ENCODE measurements at regions not wholly inside any gene's neighbourhood (a gene's known extent, or its start where the extent isn't known, plus 50 kb on each side); places are given as distances from the start of the nearest gene placed in this dataset.

DNA sequence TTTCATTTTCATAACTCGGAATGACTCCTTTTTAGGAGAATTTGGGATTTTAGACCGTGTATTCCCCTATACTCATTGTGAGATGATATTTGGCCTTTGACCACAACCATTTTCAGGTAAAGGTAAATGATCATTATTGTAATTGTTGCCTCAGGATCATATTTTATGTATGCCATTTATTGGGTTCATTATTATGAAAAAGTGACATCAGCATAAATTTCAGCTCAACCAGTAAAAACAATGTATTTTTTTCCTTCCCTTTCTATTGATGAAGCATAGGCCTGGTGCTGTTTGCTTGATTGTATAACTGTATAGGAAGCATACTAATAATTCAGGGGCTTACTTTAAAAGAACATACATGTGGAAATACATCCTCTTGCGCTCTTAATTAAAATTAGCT is 832.9 kb upstream of the FANCL start:
- no peaks in the 10 kb centered on the region for H3K36me3 ChIP-seq (ENCODE audit: insufficient read depth, low read length)
- no peaks in the 10 kb centered on the region for H3K9me3 ChIP-seq (ENCODE audit: low read length)
- H3K27me3 ChIP-seq (ENCODE audit: control insufficient read depth in 1 of 2, insufficient read depth in 2 of 2, low read length in 2 of 2): no peaks in the 10 kb centered on the region
- H3K4me1 ChIP-seq (ENCODE audit: insufficient read depth, low read length): peaks cover 3% of the 10 kb centered on the region
- H3K4me3 ChIP-seq (ENCODE audit: low read depth in 1 of 2, low read length in 2 of 2): no peak overlapping the region
- H3K27ac ChIP-seq (ENCODE audit: low read depth, low read length): no peak overlapping the region
- no peak overlapping the region for H3K9ac ChIP-seq (ENCODE audit: low read length)

DNA sequence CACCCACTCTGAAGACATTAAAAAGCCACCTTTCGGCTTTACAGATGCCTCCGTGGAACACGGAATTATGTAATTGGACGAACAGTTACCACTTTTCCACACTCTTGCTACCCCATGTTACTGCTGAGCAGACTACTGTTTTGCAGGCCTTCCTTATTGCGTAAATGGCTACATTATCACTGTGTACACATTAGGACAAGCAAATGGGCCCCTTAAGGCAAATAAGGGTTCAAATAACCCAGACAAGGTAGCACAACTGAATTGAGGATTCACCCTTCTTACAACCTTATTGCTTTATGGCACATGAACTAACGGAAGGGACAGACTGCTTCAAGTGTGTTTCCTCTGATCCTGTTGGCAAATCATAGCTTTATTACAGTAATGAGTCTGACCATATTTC is 832.2 kb upstream of the FANCL start:
- no peak overlapping the region for H3K4me3 ChIP-seq (ENCODE audit: low read depth in 1 of 2, low read length in 2 of 2)
- peaks cover 11% of the 10 kb centered on the region for H3K4me1 ChIP-seq (ENCODE audit: insufficient read depth, low read length)

DNA sequence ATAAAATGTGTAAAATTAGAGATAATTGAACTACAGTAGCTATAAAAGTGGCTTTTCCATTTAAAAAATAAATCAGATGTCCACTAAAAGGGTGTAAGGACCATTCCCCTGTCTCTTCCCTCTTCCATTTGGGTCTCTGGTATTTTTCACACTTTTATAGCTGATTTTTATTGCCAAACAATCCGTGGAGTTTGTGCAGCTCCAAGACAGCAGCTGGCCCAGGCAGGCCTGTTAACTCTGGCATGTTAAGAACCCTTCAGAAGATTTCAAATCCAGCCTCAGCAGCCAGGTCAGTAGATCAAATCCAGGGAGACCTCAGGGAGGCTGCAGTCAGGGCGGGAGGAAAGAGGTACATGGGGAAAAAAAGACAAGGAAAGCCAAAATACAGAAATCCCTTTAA is 827.1 kb upstream of the FANCL start:
- peaks cover 8% of the 10 kb centered on the region for H3K4me1 ChIP-seq (ENCODE audit: insufficient read depth, low read length)
- H3K4me3 ChIP-seq (ENCODE audit: low read depth in 1 of 2, low read length in 2 of 2): no peak overlapping the region
- H3K9me3 ChIP-seq (ENCODE audit: low read length): no peaks in the 10 kb centered on the region
- H3K9ac ChIP-seq (ENCODE audit: low read length): no peak overlapping the region
- H3K36me3 ChIP-seq (ENCODE audit: insufficient read depth, low read length): no peaks in the 10 kb centered on the region
- no peaks in the 10 kb centered on the region for H3K27me3 ChIP-seq (ENCODE audit: control insufficient read depth in 1 of 2, insufficient read depth in 2 of 2, low read length in 2 of 2)
- no peak overlapping the region for H3K27ac ChIP-seq (ENCODE audit: low read depth, low read length)

More for the DNA sequence above, 832.2 kb upstream of the FANCL start:
- Histone ChIP-seq H3K9me3 (ENCODE audit: low read length) (no peaks in the 10 kb centered on the region), H3K9ac (ENCODE audit: low read length) (no peak overlapping the region), H3K27me3 (ENCODE audit: control insufficient read depth in 1 of 2, insufficient read depth in 2 of 2, low read length in 2 of 2) (no peaks in the 10 kb centered on the region), H3K36me3 (ENCODE audit: insufficient read depth, low read length) (no peaks in the 10 kb centered on the region), H3K27ac (ENCODE audit: low read depth, low read length) (no peak overlapping the region)

DNA sequence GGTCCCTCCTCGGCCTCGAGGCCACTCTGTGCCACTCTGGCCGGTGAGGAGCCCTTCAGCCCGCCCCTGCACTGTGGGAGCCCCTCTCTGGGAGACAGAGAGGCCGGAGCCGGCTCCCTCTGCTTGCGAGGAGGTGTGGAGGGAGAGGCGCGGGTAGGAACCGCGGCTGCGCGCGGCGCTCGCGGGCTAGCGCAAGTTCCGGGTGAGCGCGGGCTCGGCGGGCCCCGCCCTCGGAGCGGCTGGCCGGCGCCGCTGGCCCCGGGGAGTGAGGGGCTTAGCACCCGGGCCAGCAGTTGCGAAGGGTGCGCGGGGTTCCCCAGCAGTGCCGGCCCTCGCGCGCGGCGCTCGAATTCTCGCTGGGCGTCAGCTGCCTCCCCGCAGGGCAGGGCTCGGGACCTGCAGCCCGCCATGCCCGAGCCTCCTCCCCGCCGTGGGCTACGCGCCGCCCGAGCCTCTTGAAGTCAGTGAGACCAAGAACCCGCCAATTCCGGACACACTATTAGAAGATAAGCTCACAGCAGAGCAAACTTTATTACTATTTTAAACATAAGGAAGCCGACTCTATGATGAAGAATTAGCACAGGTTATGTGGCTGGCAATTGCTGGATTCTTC is 825.8 kb upstream of the FANCL start:
- no peaks in the 10 kb centered on the region for H3K36me3 ChIP-seq (ENCODE audit: insufficient read depth, low read length)
- no peaks in the 10 kb centered on the region for H3K9me3 ChIP-seq (ENCODE audit: low read length)
- no peak overlapping the region for H3K9ac ChIP-seq (ENCODE audit: low read length)
- H3K27me3 ChIP-seq (ENCODE audit: control insufficient read depth in 1 of 2, insufficient read depth in 2 of 2, low read length in 2 of 2): no peaks in the 10 kb centered on the region
- peaks cover 8% of the 10 kb centered on the region for H3K4me1 ChIP-seq (ENCODE audit: insufficient read depth, low read length)
- H3K4me3 ChIP-seq (ENCODE audit: low read depth in 1 of 2, low read length in 2 of 2): no peak overlapping the region
- no peak overlapping the region for H3K27ac ChIP-seq (ENCODE audit: low read depth, low read length)

DNA sequence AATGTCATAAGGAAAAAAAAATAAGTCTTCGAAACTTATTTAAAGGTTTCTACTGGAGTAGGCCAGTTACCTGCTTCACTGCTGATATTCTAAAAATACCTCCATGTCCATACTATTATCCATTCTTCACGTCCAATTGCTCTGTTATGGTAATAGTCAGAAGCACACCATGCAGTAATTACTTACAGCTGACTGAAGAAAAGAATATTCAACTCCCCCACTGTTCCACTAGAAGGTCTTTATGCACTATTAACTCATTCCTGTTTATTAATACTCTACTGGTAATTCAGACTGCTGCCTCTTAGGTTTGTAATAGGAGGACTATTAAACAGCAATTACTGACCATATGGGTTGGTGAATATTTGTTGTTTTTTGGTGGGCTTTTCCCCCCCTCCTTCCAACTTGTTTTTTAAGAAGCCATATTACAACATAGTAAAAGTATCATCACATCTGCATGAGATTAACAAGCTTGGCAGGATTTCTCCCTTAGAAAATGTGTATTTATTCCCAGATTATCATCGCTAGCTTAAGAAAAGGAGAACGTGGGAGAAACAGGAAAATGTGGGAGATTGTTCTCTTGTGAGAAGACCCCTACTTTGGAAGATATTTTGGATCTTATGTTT is 806.4 kb upstream of the FANCL start:
- H3K27me3 ChIP-seq (ENCODE audit: control insufficient read depth in 1 of 2, insufficient read depth in 2 of 2, low read length in 2 of 2): no peaks in the 10 kb centered on the region
- no peaks in the 10 kb centered on the region for H3K4me1 ChIP-seq (ENCODE audit: insufficient read depth, low read length)
- no peaks in the 10 kb centered on the region for H3K9me3 ChIP-seq (ENCODE audit: low read length)
- H3K4me3 ChIP-seq (ENCODE audit: low read depth in 1 of 2, low read length in 2 of 2): no peak overlapping the region
- H3K9ac ChIP-seq (ENCODE audit: low read length): no peak overlapping the region
- no peak overlapping the region for H3K27ac ChIP-seq (ENCODE audit: low read depth, low read length)
- no peaks in the 10 kb centered on the region for H3K36me3 ChIP-seq (ENCODE audit: insufficient read depth, low read length)

DNA sequence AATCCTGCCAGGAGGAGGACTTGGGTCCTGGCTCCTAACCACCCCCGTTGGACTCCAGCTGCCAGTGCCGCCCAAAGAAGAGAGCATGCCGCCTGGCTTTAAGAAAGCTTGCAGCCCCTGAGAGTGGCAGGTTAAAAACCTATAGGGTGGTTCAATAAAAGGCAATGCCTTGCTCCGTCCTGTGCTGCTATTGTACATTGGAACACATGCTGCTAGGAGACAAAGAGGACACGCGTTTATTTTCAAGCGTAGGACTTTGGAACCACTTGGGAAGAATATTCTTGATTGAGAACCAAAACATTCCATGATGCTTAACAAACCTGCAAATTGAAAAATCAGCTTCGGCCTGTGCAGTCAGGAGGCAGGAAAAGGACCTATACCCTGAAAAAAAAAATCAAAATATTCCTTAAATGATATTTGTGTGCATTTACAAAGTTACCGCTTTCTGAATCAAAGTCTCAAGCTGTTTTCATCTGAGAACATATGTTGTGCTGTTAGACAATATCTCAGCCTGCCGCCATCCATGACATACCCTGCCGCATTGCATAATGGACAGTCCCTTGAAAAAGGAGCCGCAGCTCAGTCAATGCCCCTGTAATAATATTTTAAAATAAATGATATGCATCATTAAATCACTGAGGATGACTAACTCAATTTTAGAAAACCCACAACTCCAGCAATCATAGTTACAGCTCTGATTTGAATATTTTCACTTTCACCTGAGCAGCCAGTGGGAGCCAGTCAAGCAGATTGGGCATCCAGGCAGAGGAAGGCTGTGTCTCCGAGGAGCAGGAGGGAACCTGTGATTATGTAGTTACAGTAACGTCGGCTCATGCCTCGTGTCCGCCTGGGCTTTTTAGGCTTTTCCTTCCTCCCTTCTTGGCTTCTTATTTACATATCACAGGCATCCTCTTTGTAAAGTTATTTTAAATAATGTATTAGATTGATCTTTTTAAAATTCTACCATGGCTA is 805.6 kb upstream of the FANCL start:
- Histone ChIP-seq H3K36me3 (ENCODE audit: insufficient read depth, low read length) (no peaks in the 10 kb centered on the region), H3K27ac (ENCODE audit: low read depth, low read length) (no peak overlapping the region), H3K27me3 (ENCODE audit: control insufficient read depth in 1 of 2, insufficient read depth in 2 of 2, low read length in 2 of 2) (no peaks in the 10 kb centered on the region), H3K9me3 (ENCODE audit: low read length) (no peaks in the 10 kb centered on the region), H3K4me1 (ENCODE audit: insufficient read depth, low read length) (no peaks in the 10 kb centered on the region), H3K4me3 (ENCODE audit: low read depth in 1 of 2, low read length in 2 of 2) (no peak overlapping the region), H3K9ac (ENCODE audit: low read length) (no peak overlapping the region)

DNA sequence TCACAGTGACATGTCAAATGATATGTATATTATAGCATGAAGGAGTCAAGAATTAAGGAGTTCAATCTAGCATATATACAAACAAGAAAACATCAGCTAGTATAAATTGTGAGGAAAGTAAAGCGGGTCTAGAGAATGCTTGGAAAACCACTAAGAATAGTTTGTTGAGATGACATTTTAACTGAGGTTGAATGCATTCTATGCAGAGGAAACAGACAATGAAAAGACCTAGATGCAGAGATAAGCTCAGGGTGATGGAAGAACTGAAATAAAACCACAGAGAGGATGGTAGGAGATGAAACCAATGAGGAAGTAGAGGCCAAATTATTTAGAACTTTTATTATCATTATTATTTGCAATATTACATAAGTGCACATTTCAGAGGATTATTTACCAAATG is 803.6 kb upstream of the FANCL start:
- Histone ChIP-seq H3K4me1 (ENCODE audit: insufficient read depth, low read length) (no peaks in the 10 kb centered on the region), H3K9me3 (ENCODE audit: low read length) (no peaks in the 10 kb centered on the region), H3K27ac (ENCODE audit: low read depth, low read length) (no peak overlapping the region), H3K4me3 (ENCODE audit: low read depth in 1 of 2, low read length in 2 of 2) (no peak overlapping the region), H3K36me3 (ENCODE audit: insufficient read depth, low read length) (no peaks in the 10 kb centered on the region), H3K27me3 (ENCODE audit: control insufficient read depth in 1 of 2, insufficient read depth in 2 of 2, low read length in 2 of 2) (no peaks in the 10 kb centered on the region), H3K9ac (ENCODE audit: low read length) (no peak overlapping the region)

DNA sequence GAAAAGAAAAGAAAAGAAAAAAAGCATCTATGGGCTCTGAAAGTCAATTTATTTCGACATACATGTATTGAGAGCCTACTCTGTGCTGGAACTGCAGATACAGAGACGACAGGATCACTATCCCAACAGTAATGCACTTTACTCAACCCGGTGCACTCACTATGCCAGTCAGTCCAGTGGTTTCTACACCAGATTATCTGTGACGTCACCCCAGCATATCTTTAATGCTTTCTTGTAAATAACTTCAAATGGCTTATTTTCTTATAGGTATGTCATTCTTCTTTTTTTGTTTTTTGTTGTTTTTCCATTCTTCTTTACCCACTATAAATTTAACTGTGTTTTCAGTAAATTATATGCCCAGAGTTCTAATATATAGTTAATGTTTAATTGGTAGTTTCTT is 800.0 kb upstream of the FANCL start:
- Histone ChIP-seq H3K27ac (ENCODE audit: low read depth, low read length) (no peak overlapping the region), H3K27me3 (ENCODE audit: control insufficient read depth in 1 of 2, insufficient read depth in 2 of 2, low read length in 2 of 2) (no peaks in the 10 kb centered on the region), H3K4me1 (ENCODE audit: insufficient read depth, low read length) (no peaks in the 10 kb centered on the region), H3K9me3 (ENCODE audit: low read length) (no peaks in the 10 kb centered on the region), H3K36me3 (ENCODE audit: insufficient read depth, low read length) (no peaks in the 10 kb centered on the region), H3K9ac (ENCODE audit: low read length) (no peak overlapping the region), H3K4me3 (ENCODE audit: low read depth in 1 of 2, low read length in 2 of 2) (no peak overlapping the region)

DNA sequence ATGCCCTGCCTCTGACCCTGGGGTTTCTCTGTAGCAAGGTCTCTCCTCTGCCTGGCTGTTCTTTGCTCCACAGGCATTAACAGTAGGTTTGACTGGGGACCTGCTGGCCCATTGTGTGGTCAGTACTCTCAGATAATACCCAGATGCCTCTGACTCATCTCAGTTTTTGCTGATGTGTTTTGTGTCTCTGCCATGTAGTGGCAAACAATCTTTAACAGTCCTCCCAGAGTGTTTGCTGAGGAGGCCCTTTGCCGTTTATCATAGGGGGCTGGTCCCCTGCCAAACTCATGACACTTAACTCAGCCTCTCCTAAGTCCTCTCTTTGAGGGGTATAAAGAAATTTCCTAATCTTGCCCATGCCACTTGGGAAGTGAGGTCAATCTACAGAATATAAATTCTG is 793.7 kb upstream of the FANCL start:
- peaks cover 19% of the 10 kb centered on the region for H3K4me1 ChIP-seq (ENCODE audit: insufficient read depth, low read length)
- H3K9ac ChIP-seq (ENCODE audit: low read length): no peak overlapping the region
- H3K4me3 ChIP-seq (ENCODE audit: low read depth in 1 of 2, low read length in 2 of 2): no peak overlapping the region
- no peaks in the 10 kb centered on the region for H3K36me3 ChIP-seq (ENCODE audit: insufficient read depth, low read length)
- no peaks in the 10 kb centered on the region for H3K27me3 ChIP-seq (ENCODE audit: control insufficient read depth in 1 of 2, insufficient read depth in 2 of 2, low read length in 2 of 2)
- no peaks in the 10 kb centered on the region for H3K9me3 ChIP-seq (ENCODE audit: low read length)
- no peak overlapping the region for H3K27ac ChIP-seq (ENCODE audit: low read depth, low read length)

DNA sequence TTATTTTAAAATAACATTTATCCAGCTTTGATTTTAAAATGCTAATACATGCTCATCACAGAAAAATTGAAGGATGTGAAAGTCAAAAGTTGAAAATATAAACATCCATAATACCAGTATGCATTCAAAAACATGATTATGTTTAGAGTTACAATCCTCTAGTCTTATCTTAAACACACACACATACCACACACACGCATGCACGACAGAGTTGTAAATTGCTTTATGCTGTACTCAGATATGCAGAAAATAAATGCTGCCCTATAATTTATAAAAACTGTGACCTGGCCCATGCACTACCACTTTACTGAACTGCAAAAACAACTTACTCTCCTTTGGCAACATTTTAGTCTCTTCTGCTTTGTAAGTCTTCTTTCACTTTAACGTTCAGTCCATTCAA is 793.0 kb upstream of the FANCL start:
- Histone ChIP-seq H3K9me3 (ENCODE audit: low read length) (no peaks in the 10 kb centered on the region), H3K9ac (ENCODE audit: low read length) (no peak overlapping the region), H3K36me3 (ENCODE audit: insufficient read depth, low read length) (no peaks in the 10 kb centered on the region), H3K4me3 (ENCODE audit: low read depth in 1 of 2, low read length in 2 of 2) (no peak overlapping the region), H3K27me3 (ENCODE audit: control insufficient read depth in 1 of 2, insufficient read depth in 2 of 2, low read length in 2 of 2) (no peaks in the 10 kb centered on the region), H3K27ac (ENCODE audit: low read depth, low read length) (no peak overlapping the region), H3K4me1 (ENCODE audit: insufficient read depth, low read length) (peaks cover 19% of the 10 kb centered on the region)

DNA sequence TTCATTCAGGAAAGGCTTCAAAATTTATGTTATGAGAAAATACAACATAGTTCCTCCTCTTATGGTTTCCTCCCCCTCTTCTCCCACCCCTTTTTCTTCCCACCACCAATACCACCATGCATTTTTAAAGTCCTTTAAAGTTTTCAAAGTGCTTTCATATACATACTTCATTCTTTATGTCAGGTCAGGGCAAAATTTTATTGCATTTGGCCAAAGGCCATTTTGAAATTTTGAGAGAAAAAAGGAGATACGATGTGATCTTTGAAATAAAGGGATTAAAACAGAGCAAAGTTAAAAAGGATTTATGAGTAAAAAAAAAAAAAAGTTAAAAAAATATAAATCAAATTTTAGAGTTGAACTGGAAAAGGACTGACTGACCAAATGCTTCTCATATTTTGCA is 792.5 kb upstream of the FANCL start:
- no peaks in the 10 kb centered on the region for H3K27me3 ChIP-seq (ENCODE audit: control insufficient read depth in 1 of 2, insufficient read depth in 2 of 2, low read length in 2 of 2)
- H3K27ac ChIP-seq (ENCODE audit: low read depth, low read length): no peak overlapping the region
- H3K36me3 ChIP-seq (ENCODE audit: insufficient read depth, low read length): no peaks in the 10 kb centered on the region
- no peak overlapping the region for H3K9ac ChIP-seq (ENCODE audit: low read length)
- H3K4me1 ChIP-seq (ENCODE audit: insufficient read depth, low read length): peaks cover 19% of the 10 kb centered on the region
- H3K9me3 ChIP-seq (ENCODE audit: low read length): no peaks in the 10 kb centered on the region
- H3K4me3 ChIP-seq (ENCODE audit: low read depth in 1 of 2, low read length in 2 of 2): no peak overlapping the region

Data from muscle layer of colon (tissue), 2 donors.